ENCODE measurements at regions not wholly inside any gene's neighbourhood (a gene's known extent, or its start where the extent isn't known, plus 50 kb on each side); places are given as distances from the start of the nearest gene placed in this dataset.
"Not testable (repeated sequence)": the region's sequence is repeated elsewhere in the genome, so short reads cannot be mapped to it uniquely, and the experiment has no call there.

GRCh38 chr1:146530958-146531357 lies 302.1 kb upstream of the NOTCH2NLA start:
- H3K79me2 ChIP-seq (ENCODE audit: insufficient read depth, low read depth, low read length); H2AFZ ChIP-seq (ENCODE audit: low read length); H3K4me2 ChIP-seq (ENCODE audit: low read length); H4K20me1 ChIP-seq (ENCODE audit: insufficient read depth, low read length); POLR2A ChIA-PET; DNase-seq (ENCODE audit: low spot score); BruUV-seq (replicated peaks); CTCF ChIA-PET (ENCODE audit: unreplicated experiment); H3K9me2 ChIP-seq (ENCODE audit: insufficient read depth, low read length); H3K9me3 ChIP-seq (ENCODE audit: low read length); H3K27ac ChIP-seq (ENCODE audit: low read depth, low read length, poor library complexity, severe bottlenecking); intact Hi-C loops (cut with micrococcal nuclease; ENCODE audit: unreplicated experiment); H3K36me3 ChIP-seq (ENCODE audit: insufficient read depth, low read length); H3K4me3 ChIP-seq (ENCODE audit: low read depth, low read length, poor library complexity, severe bottlenecking); H3K4me1 ChIP-seq (ENCODE audit: insufficient read depth, low read length, poor library complexity, severe bottlenecking): not testable (repeated sequence)

- BruUV-seq (replicated peaks); H3K27ac ChIP-seq (ENCODE audit: low read depth, low read length, poor library complexity, severe bottlenecking); H3K36me3 ChIP-seq (ENCODE audit: insufficient read depth, low read length); H4K20me1 ChIP-seq (ENCODE audit: insufficient read depth, low read length); CTCF ChIA-PET (ENCODE audit: unreplicated experiment); H3K9me3 ChIP-seq (ENCODE audit: low read length); H3K4me1 ChIP-seq (ENCODE audit: insufficient read depth, low read length, poor library complexity, severe bottlenecking); intact Hi-C loops (cut with micrococcal nuclease; ENCODE audit: unreplicated experiment); H3K4me2 ChIP-seq (ENCODE audit: low read length); H3K79me2 ChIP-seq (ENCODE audit: insufficient read depth, low read depth, low read length); H3K4me3 ChIP-seq (ENCODE audit: low read depth, low read length, poor library complexity, severe bottlenecking); DNase-seq (ENCODE audit: low spot score); H2AFZ ChIP-seq (ENCODE audit: low read length); H3K9me2 ChIP-seq (ENCODE audit: insufficient read depth, low read length); POLR2A ChIA-PET: not testable (repeated sequence)
Observed at GRCh38 chr1:146522812-146523211, 294.0 kb upstream of the NOTCH2NLA start.

GRCh38 chr1:146522345-146522744 lies 293.5 kb upstream of the NOTCH2NLA start:
- H3K4me1 ChIP-seq (ENCODE audit: insufficient read depth, low read length, poor library complexity, severe bottlenecking); CTCF ChIA-PET (ENCODE audit: unreplicated experiment); DNase-seq (ENCODE audit: low spot score); H3K9me3 ChIP-seq (ENCODE audit: low read length); BruUV-seq (replicated peaks); H3K4me2 ChIP-seq (ENCODE audit: low read length); H3K27ac ChIP-seq (ENCODE audit: low read depth, low read length, poor library complexity, severe bottlenecking); H2AFZ ChIP-seq (ENCODE audit: low read length); H3K79me2 ChIP-seq (ENCODE audit: insufficient read depth, low read depth, low read length); H4K20me1 ChIP-seq (ENCODE audit: insufficient read depth, low read length); POLR2A ChIA-PET; intact Hi-C loops (cut with micrococcal nuclease; ENCODE audit: unreplicated experiment); H3K36me3 ChIP-seq (ENCODE audit: insufficient read depth, low read length); H3K4me3 ChIP-seq (ENCODE audit: low read depth, low read length, poor library complexity, severe bottlenecking); H3K9me2 ChIP-seq (ENCODE audit: insufficient read depth, low read length): not testable (repeated sequence)

GRCh38 chr1:146521804-146522203 lies 293.0 kb upstream of the NOTCH2NLA start:
- DNase-seq (ENCODE audit: low spot score); POLR2A ChIA-PET; H3K79me2 ChIP-seq (ENCODE audit: insufficient read depth, low read depth, low read length); BruUV-seq (replicated peaks); H3K36me3 ChIP-seq (ENCODE audit: insufficient read depth, low read length); H3K4me2 ChIP-seq (ENCODE audit: low read length); H3K27ac ChIP-seq (ENCODE audit: low read depth, low read length, poor library complexity, severe bottlenecking); H2AFZ ChIP-seq (ENCODE audit: low read length); intact Hi-C loops (cut with micrococcal nuclease; ENCODE audit: unreplicated experiment); H3K4me3 ChIP-seq (ENCODE audit: low read depth, low read length, poor library complexity, severe bottlenecking); H4K20me1 ChIP-seq (ENCODE audit: insufficient read depth, low read length); CTCF ChIA-PET (ENCODE audit: unreplicated experiment); H3K9me3 ChIP-seq (ENCODE audit: low read length); H3K9me2 ChIP-seq (ENCODE audit: insufficient read depth, low read length); H3K4me1 ChIP-seq (ENCODE audit: insufficient read depth, low read length, poor library complexity, severe bottlenecking): not testable (repeated sequence)

- POLR2A ChIA-PET; H4K20me1 ChIP-seq (ENCODE audit: insufficient read depth, low read length); H3K27ac ChIP-seq (ENCODE audit: low read depth, low read length, poor library complexity, severe bottlenecking); H3K9me3 ChIP-seq (ENCODE audit: low read length); H3K79me2 ChIP-seq (ENCODE audit: insufficient read depth, low read depth, low read length); H2AFZ ChIP-seq (ENCODE audit: low read length); H3K4me1 ChIP-seq (ENCODE audit: insufficient read depth, low read length, poor library complexity, severe bottlenecking); H3K4me2 ChIP-seq (ENCODE audit: low read length); H3K4me3 ChIP-seq (ENCODE audit: low read depth, low read length, poor library complexity, severe bottlenecking); intact Hi-C loops (cut with micrococcal nuclease; ENCODE audit: unreplicated experiment); H3K9me2 ChIP-seq (ENCODE audit: insufficient read depth, low read length); CTCF ChIA-PET (ENCODE audit: unreplicated experiment); DNase-seq (ENCODE audit: low spot score); H3K36me3 ChIP-seq (ENCODE audit: insufficient read depth, low read length); BruUV-seq (replicated peaks): not testable (repeated sequence)
Observed at GRCh38 chr1:146513754-146514153, 284.9 kb upstream of the NOTCH2NLA start.

GRCh38 chr1:146511047-146511777 lies 282.4 kb upstream of the NOTCH2NLA start:
- H2AFZ ChIP-seq (ENCODE audit: low read length); intact Hi-C loops (cut with micrococcal nuclease; ENCODE audit: unreplicated experiment); H3K27ac ChIP-seq (ENCODE audit: low read depth, low read length, poor library complexity, severe bottlenecking); POLR2A ChIA-PET; H3K79me2 ChIP-seq (ENCODE audit: insufficient read depth, low read depth, low read length); H3K9me2 ChIP-seq (ENCODE audit: insufficient read depth, low read length); H3K4me3 ChIP-seq (ENCODE audit: low read depth, low read length, poor library complexity, severe bottlenecking); H3K4me2 ChIP-seq (ENCODE audit: low read length); H4K20me1 ChIP-seq (ENCODE audit: insufficient read depth, low read length); H3K9me3 ChIP-seq (ENCODE audit: low read length); H3K4me1 ChIP-seq (ENCODE audit: insufficient read depth, low read length, poor library complexity, severe bottlenecking); BruUV-seq (replicated peaks); H3K36me3 ChIP-seq (ENCODE audit: insufficient read depth, low read length); DNase-seq (ENCODE audit: low spot score); CTCF ChIA-PET (ENCODE audit: unreplicated experiment): not testable (repeated sequence)
